Activated T-helper 2 cell treated with anti-CD3 and anti-CD28 coated beads, Interferon-gamma antibody, Interleukin-2, Interleukin-4, amounts not matched to agents 10 μg/mL and 5 μg/mL and 100 μg/mL, durations not matched to agents 14 hours and 24 hours and 36 hours (primary cell): ENCODE measurements at regions not wholly inside any gene's neighbourhood (a gene's known extent, or its start where the extent isn't known, plus 50 kb on each side); places are given as distances from the start of the nearest gene placed in this dataset.

Experiments
- DNase-seq: peaks from one replicate; pipeline ENCODE4 v3.0.0; 2021; ENCODE audit warnings: low spot score
- H3K27ac Mint-ChIP-seq: one replicate; pipeline ENCODE4 v1.8.0; 2021; ENCODE audit warnings: mixed read lengths
- H3K27me3 Mint-ChIP-seq: one replicate; pipeline ENCODE4 v1.8.0; 2021; ENCODE audit warnings: low read depth, mixed read lengths
- H3K36me3 Mint-ChIP-seq: one replicate; pipeline ENCODE4 v1.8.0; 2021; ENCODE audit warnings: low read depth, mixed read lengths
- H3K4me1 Mint-ChIP-seq: one replicate; pipeline ENCODE4 v1.8.0; 2021; ENCODE audit warnings: low read depth, mixed read lengths
- H3K4me3 Mint-ChIP-seq: one replicate; pipeline ENCODE4 v1.8.0; 2021; ENCODE audit warnings: low read depth, mild to moderate bottlenecking, moderate library complexity, mixed read lengths
- H3K9me3 Mint-ChIP-seq: one replicate; pipeline ENCODE4 v1.8.0; 2021; ENCODE audit warnings: mixed read lengths
- intact Hi-C: fragments of 100-400 bp; cut with micrococcal nuclease; formaldehyde crosslinking; loops from one replicate; pipeline ENCODE4 v1.15.1; 2023

DNA sequence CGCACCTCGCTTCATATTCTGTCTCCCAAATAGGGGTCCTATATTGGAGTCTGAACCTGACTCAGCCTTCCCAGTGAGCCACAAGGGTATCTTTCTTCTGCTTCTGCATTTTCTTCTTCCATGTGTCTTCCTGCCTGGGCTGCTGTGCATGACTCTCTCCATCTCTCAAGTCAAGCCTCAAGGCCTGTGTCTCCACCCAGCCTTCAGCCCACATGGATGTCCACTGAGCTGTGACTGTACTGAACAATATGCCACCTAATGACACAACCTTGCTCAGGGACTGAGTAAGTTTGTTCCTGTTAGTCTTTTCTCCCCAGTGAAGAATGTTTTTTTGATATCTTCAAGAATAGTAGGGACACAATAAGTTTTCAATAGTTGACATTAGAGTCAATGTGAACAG lies 162.7 kb upstream of the TBX20 start:
- Mint-ChIP-seq H3K4me3 (no peak overlapping the region), H3K36me3 (no peaks in the 10 kb centered on the region), H3K27me3 (no peaks in the 10 kb centered on the region), H3K9me3 (no peaks in the 10 kb centered on the region), H3K4me1 (peaks cover 1% of the 10 kb centered on the region), H3K27ac (no peak overlapping the region)
- no peak for DNase-seq
- intact Hi-C loops = no loop called here

DNA sequence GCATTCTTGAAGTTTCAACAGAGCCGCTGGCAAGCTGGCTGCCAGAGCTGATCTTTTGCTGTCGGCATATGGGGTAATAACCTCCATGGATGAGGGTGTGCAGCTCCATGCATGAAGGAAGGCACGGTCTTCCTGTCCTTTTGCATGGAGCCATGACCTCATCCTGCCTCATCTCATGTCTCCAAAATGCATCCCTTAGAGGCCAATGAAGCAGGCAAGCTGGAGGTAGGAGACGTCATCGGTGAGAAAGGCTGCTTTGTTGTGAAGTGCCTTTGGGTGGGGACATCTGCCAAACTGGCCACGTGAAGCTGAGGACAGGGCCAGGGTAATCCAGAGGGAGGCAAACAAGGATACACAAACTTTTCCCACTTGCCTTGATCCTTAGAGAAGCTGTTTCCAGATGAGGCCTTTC lies 161.5 kb upstream of the TBX20 start:
- H3K4me3 Mint-ChIP-seq = no peak overlapping the region
- H3K9me3 Mint-ChIP-seq = no peaks in the 10 kb centered on the region
- H3K4me1 Mint-ChIP-seq = no peaks in the 10 kb centered on the region
- no peaks in the 10 kb centered on the region for H3K36me3 Mint-ChIP-seq
- no peak overlapping the region for H3K27ac Mint-ChIP-seq
- no peaks in the 10 kb centered on the region for H3K27me3 Mint-ChIP-seq
- no peak for DNase-seq
- intact Hi-C loops = no loop called here

DNA sequence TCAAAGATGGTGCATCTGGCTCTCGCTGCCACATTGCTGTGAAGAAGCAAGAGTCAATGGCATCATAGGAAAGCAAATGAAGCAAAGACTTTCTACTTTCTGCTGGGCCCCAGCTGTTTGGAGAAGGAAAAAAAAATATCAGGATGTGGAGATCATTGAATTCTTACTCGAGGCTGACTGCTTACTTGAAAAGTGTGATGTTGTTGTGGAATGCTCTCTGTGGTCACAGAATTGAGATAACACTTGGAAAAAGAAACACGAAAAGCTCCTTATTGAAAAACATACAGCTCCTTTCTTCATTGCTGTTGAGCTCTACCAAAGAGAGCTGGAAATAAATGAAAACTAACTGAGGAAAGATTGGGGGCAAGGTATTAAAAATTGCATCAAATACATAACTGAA lies 157.4 kb upstream of the TBX20 start:
- no peak for DNase-seq
- no peak overlapping the region for H3K27ac Mint-ChIP-seq
- H3K27me3 Mint-ChIP-seq = peaks cover 5% of the 10 kb centered on the region
- no peaks in the 10 kb centered on the region for H3K9me3 Mint-ChIP-seq
- H3K4me1 Mint-ChIP-seq = no peaks in the 10 kb centered on the region
- H3K4me3 Mint-ChIP-seq = no peak overlapping the region
- intact Hi-C loops = no loop called here
- no peaks in the 10 kb centered on the region for H3K36me3 Mint-ChIP-seq

DNA sequence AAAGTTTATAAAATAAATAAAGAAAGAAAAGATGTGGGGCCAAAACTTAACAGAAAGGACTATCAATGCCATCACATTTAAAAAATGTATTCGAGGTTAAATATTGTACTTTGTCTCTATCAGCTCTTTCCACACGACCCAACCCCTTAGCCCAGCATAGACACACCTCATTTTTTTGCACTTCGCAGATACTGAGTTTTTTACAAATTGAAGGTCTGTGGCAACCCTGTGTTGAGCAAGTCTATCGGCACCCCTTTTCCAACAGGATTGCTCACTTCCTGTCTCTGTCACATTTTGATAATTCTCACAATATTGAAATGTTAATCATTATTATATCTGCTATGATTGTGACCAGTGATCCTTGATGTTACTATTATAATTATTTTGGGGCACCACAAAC lies 151.6 kb upstream of the TBX20 start:
- no peaks in the 10 kb centered on the region for H3K9me3 Mint-ChIP-seq
- no peak overlapping the region for H3K4me3 Mint-ChIP-seq
- DNase-seq = no peak
- peaks cover 5% of the 10 kb centered on the region for H3K27me3 Mint-ChIP-seq
- intact Hi-C loops = no loop called here
- no peaks in the 10 kb centered on the region for H3K36me3 Mint-ChIP-seq
- H3K27ac Mint-ChIP-seq = no peak overlapping the region
- no peaks in the 10 kb centered on the region for H3K4me1 Mint-ChIP-seq

DNA sequence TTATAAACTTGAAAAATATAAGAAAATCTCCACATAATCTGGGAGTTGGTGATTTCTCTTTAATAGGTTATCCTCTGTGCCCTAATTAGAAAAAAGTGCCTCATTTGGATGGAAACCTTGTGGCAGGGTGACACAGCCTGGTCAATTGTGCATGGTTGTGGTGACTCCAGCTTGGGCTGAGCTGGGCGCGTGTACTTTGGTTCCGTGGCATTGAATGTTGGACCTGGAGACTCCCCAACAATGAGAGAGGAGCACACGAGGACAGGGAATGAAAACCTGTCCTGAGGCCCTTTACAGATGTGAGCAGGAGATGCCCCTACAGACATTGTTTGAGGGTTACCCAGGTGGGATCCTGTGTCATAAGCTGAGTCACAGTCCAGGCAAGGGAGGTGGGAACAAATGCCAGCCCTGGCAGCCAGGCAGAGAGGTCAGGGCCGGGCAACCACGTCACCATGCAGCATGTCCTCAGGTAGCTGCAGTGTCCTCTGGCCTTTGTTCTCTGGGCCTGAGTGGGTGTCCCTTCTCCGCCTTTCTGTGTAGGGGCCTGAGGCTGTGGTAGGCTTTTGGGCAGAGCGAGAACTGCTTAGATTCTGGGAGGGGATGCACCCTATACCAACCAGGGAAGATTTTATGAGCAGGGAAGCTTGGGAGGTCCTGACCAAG lies 147.4 kb upstream of the TBX20 start:
- Mint-ChIP-seq H3K9me3 (no peaks in the 10 kb centered on the region), H3K27me3 (peaks cover 1% of the 10 kb centered on the region), H3K27ac (no peak overlapping the region), H3K4me3 (no peak overlapping the region), H3K36me3 (no peaks in the 10 kb centered on the region), H3K4me1 (no peaks in the 10 kb centered on the region)
- no peak for DNase-seq
- intact Hi-C loops = no loop called here

DNA sequence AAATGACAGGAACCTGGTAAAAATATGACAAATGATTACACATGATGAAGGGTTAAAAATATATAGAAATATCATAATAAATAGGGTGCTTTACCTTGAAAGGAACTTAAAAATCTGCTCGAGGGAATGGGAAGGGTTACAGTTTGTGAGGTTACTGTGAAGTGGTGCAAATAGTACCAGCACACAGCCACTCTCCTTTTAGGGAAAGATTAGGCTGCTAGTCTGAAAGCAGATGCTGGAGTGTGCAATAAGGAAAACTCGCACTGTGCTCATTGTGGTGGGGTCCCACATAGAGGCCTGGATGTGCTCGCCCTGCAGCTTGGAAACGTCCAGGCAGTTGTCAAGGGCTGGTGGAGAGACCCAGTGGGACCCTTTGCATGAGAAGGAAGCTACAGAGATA lies 145.9 kb upstream of the TBX20 start:
- intact Hi-C loops = no loop called here
- no peak for DNase-seq
- H3K36me3 Mint-ChIP-seq = no peaks in the 10 kb centered on the region
- H3K27ac Mint-ChIP-seq = no peak overlapping the region
- no peak overlapping the region for H3K4me3 Mint-ChIP-seq
- H3K27me3 Mint-ChIP-seq = peaks cover 4% of the 10 kb centered on the region
- H3K9me3 Mint-ChIP-seq = no peaks in the 10 kb centered on the region
- no peaks in the 10 kb centered on the region for H3K4me1 Mint-ChIP-seq

DNA sequence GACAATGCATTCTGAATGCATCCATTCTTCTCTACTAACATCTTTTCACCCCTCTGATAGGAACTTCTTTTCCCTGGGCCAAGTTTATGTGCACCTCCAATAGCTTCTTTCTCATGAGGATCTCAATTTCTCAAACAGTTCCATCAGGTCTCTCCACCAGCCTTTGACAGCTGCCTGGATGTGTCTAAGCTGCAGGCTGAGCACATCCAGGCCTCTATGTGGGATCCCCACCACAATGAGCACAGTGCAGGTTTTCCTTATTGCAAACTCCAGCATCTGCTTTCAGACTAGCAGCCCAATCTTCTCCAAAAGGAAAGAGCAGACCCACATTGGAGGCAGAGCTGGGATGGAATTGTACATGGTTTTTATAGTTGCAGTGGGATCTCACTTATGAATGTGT lies 145.3 kb upstream of the TBX20 start:
- no peaks in the 10 kb centered on the region for H3K4me1 Mint-ChIP-seq
- peaks cover 4% of the 10 kb centered on the region for H3K27me3 Mint-ChIP-seq
- H3K4me3 Mint-ChIP-seq = no peak overlapping the region
- H3K9me3 Mint-ChIP-seq = no peaks in the 10 kb centered on the region
- no peak for DNase-seq
- H3K27ac Mint-ChIP-seq = no peak overlapping the region
- H3K36me3 Mint-ChIP-seq = no peaks in the 10 kb centered on the region
- intact Hi-C loops = no loop called here

DNA sequence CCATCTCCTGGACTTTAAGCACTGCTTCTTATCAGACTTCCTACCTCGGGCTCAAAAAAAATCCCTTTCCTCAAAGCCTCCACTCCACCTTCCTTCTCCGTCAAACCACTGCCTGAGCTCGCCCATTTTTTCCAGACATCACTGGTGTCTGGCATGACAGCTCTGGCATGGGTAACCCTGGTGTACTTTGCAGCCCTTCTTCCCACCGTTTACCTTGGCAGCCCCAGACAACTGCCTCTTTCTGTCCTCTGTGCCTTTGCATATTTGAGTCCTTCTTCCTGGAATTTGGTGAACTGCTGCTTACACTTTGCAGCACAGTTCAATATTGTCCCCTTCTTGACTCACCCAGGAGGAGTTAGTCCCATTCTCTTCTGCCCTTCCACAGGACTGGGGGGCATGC lies 144.6 kb upstream of the TBX20 start:
- no peak overlapping the region for H3K4me3 Mint-ChIP-seq
- H3K36me3 Mint-ChIP-seq = no peaks in the 10 kb centered on the region
- intact Hi-C loops = no loop called here
- H3K9me3 Mint-ChIP-seq = no peaks in the 10 kb centered on the region
- no peaks in the 10 kb centered on the region for H3K4me1 Mint-ChIP-seq
- DNase-seq = no peak
- peaks cover 4% of the 10 kb centered on the region for H3K27me3 Mint-ChIP-seq
- no peak overlapping the region for H3K27ac Mint-ChIP-seq

DNA sequence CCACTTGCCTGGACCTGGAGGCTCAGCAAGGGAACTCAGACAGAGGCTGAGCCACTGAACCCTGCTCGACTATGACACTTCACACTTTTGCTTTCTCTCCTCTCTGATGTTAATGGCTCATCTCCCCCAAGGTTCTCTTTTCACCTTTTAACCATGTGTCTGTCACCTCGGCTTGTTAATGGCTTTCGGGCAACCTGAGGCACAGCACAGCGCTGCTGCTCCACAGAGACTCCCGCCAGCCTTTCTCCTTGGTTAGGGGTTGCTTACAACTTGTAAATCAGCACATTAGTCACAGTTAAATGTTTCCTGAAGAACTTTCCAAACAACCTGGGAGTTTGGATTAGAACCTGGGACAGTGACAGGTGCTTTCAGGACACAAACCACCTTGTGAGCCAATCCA lies 136.2 kb upstream of the TBX20 start:
- no peak overlapping the region for H3K27ac Mint-ChIP-seq
- H3K9me3 Mint-ChIP-seq = no peaks in the 10 kb centered on the region
- H3K36me3 Mint-ChIP-seq = no peaks in the 10 kb centered on the region
- DNase-seq = no peak
- intact Hi-C loops = no loop called here
- H3K4me3 Mint-ChIP-seq = no peak overlapping the region
- H3K27me3 Mint-ChIP-seq = peaks cover 3% of the 10 kb centered on the region
- no peaks in the 10 kb centered on the region for H3K4me1 Mint-ChIP-seq

DNA sequence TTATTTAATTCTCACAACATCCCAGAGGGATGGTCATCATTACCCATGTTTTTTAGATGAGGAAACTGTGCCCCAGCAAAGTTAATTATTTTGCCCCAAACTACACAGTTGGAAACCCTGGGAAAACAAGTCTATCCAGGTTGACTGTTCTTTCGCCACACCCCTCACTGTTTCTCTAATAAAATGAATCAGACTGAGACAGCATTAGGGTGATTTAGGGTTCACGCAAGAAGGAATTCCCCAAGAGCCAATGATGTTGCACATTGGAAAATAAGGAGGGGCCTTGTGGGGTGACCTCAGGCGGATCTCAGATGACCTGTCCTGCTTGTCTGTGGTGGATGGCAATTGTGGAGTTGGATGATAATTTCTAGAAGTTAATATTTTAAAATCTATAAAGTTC lies 135.7 kb upstream of the TBX20 start:
- Mint-ChIP-seq H3K27ac (no peak overlapping the region), H3K36me3 (no peaks in the 10 kb centered on the region)
- intact Hi-C loops = no loop called here

DNA sequence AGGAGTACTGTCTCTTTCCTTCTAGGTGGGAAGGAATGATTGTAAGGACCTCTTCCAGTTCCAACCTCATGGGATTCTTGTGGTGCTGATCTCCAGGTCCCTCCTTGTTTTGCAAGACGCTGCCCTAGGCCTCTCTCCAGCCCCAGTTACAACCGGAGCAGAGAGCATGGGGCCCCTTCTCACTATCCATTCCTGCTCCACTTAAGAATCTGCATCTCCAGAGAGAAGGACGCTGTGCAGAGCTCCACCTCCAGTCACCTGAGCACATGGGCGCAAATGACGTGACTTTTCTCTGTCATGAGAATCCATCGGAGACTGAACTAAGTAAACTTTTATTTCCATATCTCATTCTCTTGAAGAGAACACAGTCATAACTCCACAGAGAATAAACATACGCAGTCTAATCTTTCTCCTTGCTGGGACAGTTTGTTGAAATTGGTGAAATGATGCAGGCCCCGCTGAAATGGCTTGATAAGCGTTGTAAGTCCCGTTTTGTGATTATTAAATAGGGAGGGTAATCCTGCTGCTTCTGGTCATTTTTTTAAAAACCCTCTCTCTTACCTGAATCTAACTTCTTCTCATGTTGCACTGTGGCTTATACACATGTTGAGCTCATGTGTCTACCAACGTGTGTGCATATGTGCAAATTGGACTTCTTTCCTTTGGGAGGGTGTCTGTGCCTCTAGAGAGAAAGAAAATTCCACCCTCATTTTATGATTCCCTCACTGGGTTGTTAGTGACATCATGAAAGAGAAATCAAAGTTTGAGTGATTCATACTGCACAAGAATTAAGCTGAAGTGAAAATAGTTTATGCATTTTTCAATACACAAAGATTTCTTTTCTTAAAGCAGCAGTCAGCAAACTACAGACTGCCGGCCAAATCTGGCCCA lies 133.2 kb upstream of the TBX20 start:
- Mint-ChIP-seq H3K9me3 (no peaks in the 10 kb centered on the region), H3K4me3 (no peak overlapping the region), H3K27ac (no peak overlapping the region), H3K4me1 (no peaks in the 10 kb centered on the region), H3K27me3 (peaks cover 4% of the 10 kb centered on the region), H3K36me3 (no peaks in the 10 kb centered on the region)
- no peak for DNase-seq
- intact Hi-C loops = no loop called here

More for the DNA sequence above, 135.7 kb upstream of the TBX20 start:
- Mint-ChIP-seq H3K4me1 (no peaks in the 10 kb centered on the region), H3K4me3 (no peak overlapping the region), H3K9me3 (no peaks in the 10 kb centered on the region), H3K27me3 (no peaks in the 10 kb centered on the region)
- no peak for DNase-seq

DNA sequence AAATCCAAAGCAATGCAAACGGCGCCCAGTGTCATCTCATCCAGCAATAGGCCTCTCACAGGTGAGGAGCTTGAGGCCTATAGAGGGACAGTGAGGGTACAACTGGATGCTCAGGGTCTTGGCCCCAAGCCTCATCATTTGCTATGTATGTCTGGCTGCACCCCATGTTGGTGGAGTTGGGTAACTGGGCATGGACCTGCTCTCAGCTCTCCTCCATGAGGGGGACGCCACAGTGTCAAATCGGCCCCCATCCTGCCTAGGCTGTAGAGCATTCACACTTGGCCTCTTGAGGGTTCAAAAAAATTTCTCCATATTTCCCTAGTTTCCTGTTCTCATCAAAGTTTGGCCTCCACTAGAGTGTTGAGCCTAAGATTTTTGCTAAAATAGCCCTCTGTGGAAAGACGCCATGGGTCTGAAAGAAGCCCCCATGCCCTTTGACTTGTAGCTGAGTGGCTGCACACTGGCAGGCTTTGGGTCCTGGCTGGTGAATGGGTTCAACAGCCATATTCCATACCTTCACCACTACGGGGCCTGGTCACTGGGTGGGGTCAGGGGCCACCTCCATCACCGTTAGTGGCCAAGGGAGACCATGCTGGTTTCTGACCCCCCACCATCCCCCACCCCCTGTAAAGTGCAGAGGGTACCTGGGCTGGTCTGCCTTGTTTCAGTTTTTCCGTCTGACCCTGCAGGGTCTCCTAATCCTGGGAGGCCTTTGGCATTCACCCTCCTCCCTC lies 132.3 kb upstream of the TBX20 start:
- no peaks in the 10 kb centered on the region for H3K9me3 Mint-ChIP-seq

More for the DNA sequence above, 132.3 kb upstream of the TBX20 start:
- no peak for DNase-seq
- Mint-ChIP-seq H3K4me3 (no peak overlapping the region), H3K36me3 (no peaks in the 10 kb centered on the region), H3K27me3 (peaks cover 4% of the 10 kb centered on the region), H3K27ac (no peak overlapping the region), H3K4me1 (no peaks in the 10 kb centered on the region)
- intact Hi-C loops = no loop called here
